Smooth muscle cell of the brain vasculature (primary cell): ENCODE measurements at regions not wholly inside any gene's neighbourhood (a gene's known extent, or its start where the extent isn't known, plus 50 kb on each side); places are given as distances from the start of the nearest gene placed in this dataset.

Source experiments
- DNase-seq: peaks from one replicate; pipeline ENCODE4 v3.0.0-alpha.2; 2012; ENCODE audit warnings: low read depth, low spot score

- DNase-seq: no peak
Measured at GRCh38 chr13:69425235-69425634, 682.4 kb upstream of the ATXN8OS start.

- no peak for DNase-seq
Measured at GRCh38 chr13:69423844-69424243, 683.8 kb upstream of the ATXN8OS start.

- no peak for DNase-seq
Measured at GRCh38 chr13:69418319-69418718, 689.3 kb upstream of the ATXN8OS start.

- DNase-seq: no peak
Measured at GRCh38 chr13:69410761-69411160, 696.9 kb upstream of the ATXN8OS start.

- no peak for DNase-seq
Measured at GRCh38 chr13:69391756-69392155, 715.9 kb upstream of the ATXN8OS start.

GRCh38 chr13:69389899-69390298, 717.7 kb upstream of the ATXN8OS start:
- no peak for DNase-seq

GRCh38 chr13:69373747-69374425, 733.7 kb upstream of the ATXN8OS start:
- DNase-seq: no peak

- DNase-seq: no peak
Measured at GRCh38 chr13:69363360-69363759, 744.3 kb upstream of the ATXN8OS start.

- no peak for DNase-seq
Measured at GRCh38 chr13:69331245-69331644, 776.4 kb upstream of the ATXN8OS start.

GRCh38 chr13:69324090-69324886, 783.3 kb upstream of the ATXN8OS start:
- no peak for DNase-seq

- no peak for DNase-seq
Measured at GRCh38 chr13:69319656-69320055, 788.0 kb upstream of the ATXN8OS start.

GRCh38 chr13:69315039-69315438, 792.6 kb upstream of the ATXN8OS start:
- DNase-seq: no peak

- no peak for DNase-seq
Measured at GRCh38 chr13:69306766-69307165, 800.9 kb upstream of the ATXN8OS start.

- DNase-seq: no peak
Measured at GRCh38 chr13:69300131-69300530, 807.5 kb upstream of the ATXN8OS start.

GRCh38 chr13:69296130-69296529, 811.5 kb upstream of the ATXN8OS start:
- DNase-seq: no peak

- no peak for DNase-seq
Measured at GRCh38 chr13:69292789-69293425, 814.7 kb upstream of the ATXN8OS start.

GRCh38 chr13:69291292-69291906, 816.2 kb upstream of the ATXN8OS start:
- DNase-seq: no peak

GRCh38 chr13:69288026-69288425, 819.6 kb upstream of the ATXN8OS start:
- DNase-seq: no peak

GRCh38 chr13:69287050-69287698, 820.5 kb upstream of the ATXN8OS start:
- no peak for DNase-seq

GRCh38 chr13:69283837-69284236, 823.8 kb upstream of the ATXN8OS start:
- no peak for DNase-seq

GRCh38 chr13:69283301-69283700, 824.3 kb upstream of the ATXN8OS start:
- no peak for DNase-seq

GRCh38 chr13:69280399-69280798, 827.2 kb upstream of the ATXN8OS start:
- DNase-seq: no peak
